Ovary (tissue), 7 donors: ENCODE measurements at regions not wholly inside any gene's neighbourhood (a gene's known extent, or its start where the extent isn't known, plus 50 kb on each side); places are given as distances from the start of the nearest gene placed in this dataset.

Source experiments
- DNase-seq, 5 donors: peaks; one replicate each; pipeline ENCODE4 v3.0.0-alpha.2; 2019 to 2020
- H3K27ac ChIP-seq, 2 donors: fragments of 200-600 bp; one replicate each; pipeline versions ENCODE4 v1.5.1 to v1.8.0; 2019 to 2022
- H3K27me3 ChIP-seq: fragments of 200-600 bp; one replicate; pipeline ENCODE4 v1.8.0; 2022
- H3K36me3 ChIP-seq: fragments of 200-600 bp; sonication (generic); one replicate; pipeline ENCODE4 v1.5.1; 2019
- H3K4me1 ChIP-seq: one replicate; pipeline ENCODE4 v1.8.1; 2013; ENCODE audit warnings: mild to moderate bottlenecking, moderate library complexity; ENCODE audit not compliant: insufficient read depth
- H3K4me3 ChIP-seq: fragments of 200-600 bp; sonication (generic); one replicate; pipeline ENCODE4 v1.5.1; 2017
- H3K9me3 ChIP-seq, 2 donors: fragments of 200-600 bp in 1 of 2; sonication (generic) in 1 of 2; one replicate each; pipeline versions ENCODE4 v1.5.1 to v1.8.1; 2013 to 2019; ENCODE audit warnings: mild to moderate bottlenecking in 1 of 2, moderate library complexity in 1 of 2
- CTCF ChIP-seq, 3 donors: fragments of 450-650 bp in 2 of 3; fragments of 200-600 bp in 1 of 3; IDR thresholded peaks; one replicate each; pipeline versions ENCODE4 v1.5.1 to v1.8.0; 2016 to 2022; ENCODE audit warnings: antibody characterized with exemption in 3 of 3, mild to moderate bottlenecking in 1 of 3
- EP300 ChIP-seq: sonication (generic); formaldehyde crosslinking; IDR thresholded peaks from one replicate; pipeline ENCODE4 v1.6.1; 2017; ENCODE audit warnings: antibody characterized with exemption
- POLR2A ChIP-seq: fragments of 450-650 bp; IDR thresholded peaks from one replicate; pipeline ENCODE4 v1.6.1; 2017; ENCODE audit warnings: antibody characterized with exemption, mild to moderate bottlenecking, moderate library complexity
- WGBS, 3 donors: extraction: QIAGEN DNeasy Blood & Tissue Kit in 1 of 3; methylation state at CpG; one replicate each; pipeline versions ENCODE4 v1.1.5 to v1.1.7; 2013 to 2017; 5-methylcytosine and 5-hydroxymethylcytosine counted together
- intact Hi-C, 4 donors: fragments of 100-400 bp; cut with DNase I; formaldehyde crosslinking; loops; one replicate each; pipeline versions ENCODE4 v1.11.0 to v1.15.1; 2022 to 2023
- donor health status: DM: no; HTN: no; CAD: no; lungs with moderate emphysema.
- donor health status: DM: no; HTN: no; CAD: no.
- donor health status: Bipolar disorder and iron deficiency.
- donor health status: DM: no; HTN: no; CAD: no.
- donor health status: DM: yes; HTN: yes; CAD: no.

- TF ChIP-seq CTCF (IDR thresholded peaks at IDR 0.05) (no peak), EP300 (no peak), POLR2A (no peak)
- H3K27me3 ChIP-seq, result no peaks in the 10 kb centered on the region
- H3K4me1 ChIP-seq, result no peaks in the 10 kb centered on the region
- no peak overlapping the region for H3K4me3 ChIP-seq
- no peaks in the 10 kb centered on the region for H3K36me3 ChIP-seq
- H3K27ac ChIP-seq, result no peak overlapping the region
- intact Hi-C loops, result no loop called here
- DNase-seq, result no peak
- 20 to 42% (median 32%) methylated on average over 1 of the region's 1 CpG for WGBS, 3 donors
- no peaks in the 10 kb centered on the region for H3K9me3 ChIP-seq
Measured at GRCh38 chr4:28226962-28227361, 1366.3 kb downstream of the STIM2 start.

- WGBS, 3 donors, result 51 to 74% (median 66%) methylated on average over 1 of the region's 1 CpG
- Histone ChIP-seq H3K4me1 (no peaks in the 10 kb centered on the region), H3K27ac (no peak overlapping the region), H3K36me3 (no peaks in the 10 kb centered on the region), H3K4me3 (no peak overlapping the region), H3K9me3 (no peaks in the 10 kb centered on the region), H3K27me3 (no peaks in the 10 kb centered on the region)
- no peak for DNase-seq
- TF ChIP-seq CTCF (IDR thresholded peaks at IDR 0.05) (no peak), EP300 (no peak), POLR2A (no peak)
- intact Hi-C loops, result no loop called here
Measured at GRCh38 chr4:28227764-28228163, 1367.1 kb downstream of the STIM2 start.

- Histone ChIP-seq H3K9me3 (no peaks in the 10 kb centered on the region), H3K27ac (no peak overlapping the region), H3K36me3 (no peaks in the 10 kb centered on the region), H3K27me3 (no peaks in the 10 kb centered on the region), H3K4me1 (no peaks in the 10 kb centered on the region), H3K4me3 (no peak overlapping the region)
- WGBS, 3 donors, result 76 to 88% (median 82%) methylated on average over 1 of the region's 1 CpG
- TF ChIP-seq EP300 (no peak), POLR2A (no peak), CTCF (IDR thresholded peaks at IDR 0.05) (no peak)
- DNase-seq, result no peak
- intact Hi-C loops, result no loop called here
Measured at GRCh38 chr4:28228561-28229491, 1368.2 kb downstream of the STIM2 start.

- no peak for TF ChIP-seq POLR2A
- no peak for TF ChIP-seq CTCF (IDR thresholded peaks at IDR 0.05)
- TF ChIP-seq EP300, result no peak
- Histone ChIP-seq H3K4me1 (no peaks in the 10 kb centered on the region), H3K27ac (no peak overlapping the region), H3K9me3 (no peaks in the 10 kb centered on the region), H3K4me3 (no peak overlapping the region), H3K27me3 (no peaks in the 10 kb centered on the region), H3K36me3 (no peaks in the 10 kb centered on the region)
- DNase-seq, result no peak
- intact Hi-C loops, result no loop called here
- WGBS, 3 donors, result 62 to 74% (median 68%) methylated on average over 2 of the region's 2 CpGs
Measured at GRCh38 chr4:28232376-28232775, 1371.7 kb downstream of the STIM2 start.
